ENCODE measurements at regions not wholly inside any gene's neighbourhood (a gene's known extent, or its start where the extent isn't known, plus 50 kb on each side); places are given as distances from the start of the nearest gene placed in this dataset.

GRCh38 chr18:69230204-69230603 is 170.5 kb upstream of the DOK6 start:
- CTCF ChIA-PET = interaction anchor here (0.8 kb wide), 1 partner anchor 16 kb away, joined by 3 read pairs; no protein-coding TSS in a partner anchor
- ATAC-seq = no peak
- DNase-seq = no peak

DNA sequence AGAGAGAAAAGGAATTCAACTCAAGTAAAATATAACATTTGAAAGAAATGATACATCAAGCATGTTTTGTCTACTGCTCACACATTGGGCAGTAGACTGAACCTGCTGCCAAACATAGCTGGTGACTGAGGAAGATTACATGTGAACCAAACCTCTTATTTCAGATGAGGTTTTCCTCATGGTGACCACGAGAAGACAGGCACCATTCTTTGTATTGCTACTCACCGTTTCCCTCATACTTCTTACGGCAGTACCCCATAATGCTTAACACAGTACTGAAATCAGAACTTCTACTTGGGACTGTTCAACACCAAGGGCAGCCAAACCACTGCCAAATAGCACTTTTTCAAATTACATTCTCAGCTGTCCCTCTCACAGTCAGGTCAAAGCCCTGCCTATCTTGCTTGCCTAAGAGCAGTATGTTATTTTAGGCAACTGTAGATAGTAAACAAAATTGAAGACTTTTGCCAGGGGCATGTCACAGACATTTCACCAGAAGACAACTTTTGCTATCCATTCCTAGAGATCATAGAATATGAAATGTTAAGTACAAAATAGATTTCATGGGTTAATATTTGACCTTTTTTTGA is 167.1 kb upstream of the DOK6 start:
- ATAC-seq (no peak), DNase-seq (no peak)
- Mint-ChIP-seq H3K36me3 (no peaks in the 10 kb centered on the region), H3K27ac (no peak overlapping the region), H3K9me3 (ENCODE audit: low read depth) (no peaks in the 10 kb centered on the region), H3K27me3 (no peaks in the 10 kb centered on the region), H3K4me3 (no peak overlapping the region), H3K4me1 (no peaks in the 10 kb centered on the region)
- CTCF ChIA-PET = no interaction called here

More at GRCh38 chr18:69230204-69230603, 170.5 kb upstream of the DOK6 start:
- Mint-ChIP-seq H3K4me1 (no peaks in the 10 kb centered on the region), H3K4me3 (no peak overlapping the region), H3K27me3 (no peaks in the 10 kb centered on the region), H3K27ac (no peak overlapping the region), H3K9me3 (ENCODE audit: low read depth) (no peaks in the 10 kb centered on the region), H3K36me3 (no peaks in the 10 kb centered on the region)

DNA sequence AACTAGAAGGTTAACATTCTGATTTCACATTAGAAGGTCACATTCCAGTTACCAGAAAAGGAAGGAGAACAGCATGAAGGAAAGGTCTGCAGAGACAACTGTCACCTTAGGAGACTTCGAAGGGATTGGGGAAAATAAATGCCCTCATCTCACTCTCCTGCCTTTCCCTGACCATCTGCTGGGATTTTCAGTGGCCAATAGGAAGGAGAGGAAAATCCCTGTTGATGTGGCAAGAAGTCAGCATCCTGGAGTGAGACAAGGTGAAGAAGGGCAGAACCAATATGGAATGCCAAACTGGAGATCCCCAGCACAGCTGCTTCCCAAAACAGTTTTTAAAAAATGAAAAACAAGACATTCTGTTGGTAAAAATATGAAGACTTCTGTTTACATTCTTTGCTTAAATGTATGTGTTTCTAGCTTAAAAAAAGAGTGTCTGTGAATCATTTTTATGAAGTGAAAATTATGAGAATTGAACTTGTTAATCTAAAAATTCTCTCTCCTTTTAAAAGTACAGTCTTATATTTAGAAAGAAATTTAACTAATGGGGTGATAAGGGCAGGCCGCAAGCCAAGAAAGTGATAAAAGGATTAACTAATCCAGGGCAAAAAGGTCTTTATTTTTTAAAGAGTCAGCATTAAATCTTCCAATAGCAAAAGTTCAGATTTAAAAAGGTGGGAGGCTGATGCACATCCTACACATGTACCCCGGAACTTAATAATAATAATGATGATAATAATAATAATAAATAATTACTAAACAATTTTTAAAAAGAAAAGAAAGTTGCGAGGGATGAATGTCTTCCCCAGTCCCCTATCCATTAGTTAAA is 160.6 kb upstream of the DOK6 start:
- no peaks in the 10 kb centered on the region for H3K9me3 Mint-ChIP-seq (ENCODE audit: low read depth)
- ATAC-seq (no peak), DNase-seq (no peak)
- H3K27me3 Mint-ChIP-seq = no peaks in the 10 kb centered on the region
- no peak overlapping the region for H3K27ac Mint-ChIP-seq
- H3K36me3 Mint-ChIP-seq = no peaks in the 10 kb centered on the region
- CTCF ChIA-PET = interaction anchor here (0.6 kb wide), 1 partner anchor 407 kb away, joined by 3 read pairs; no protein-coding TSS in a partner anchor
- H3K4me1 Mint-ChIP-seq = no peaks in the 10 kb centered on the region
- H3K4me3 Mint-ChIP-seq = no peak overlapping the region

DNA sequence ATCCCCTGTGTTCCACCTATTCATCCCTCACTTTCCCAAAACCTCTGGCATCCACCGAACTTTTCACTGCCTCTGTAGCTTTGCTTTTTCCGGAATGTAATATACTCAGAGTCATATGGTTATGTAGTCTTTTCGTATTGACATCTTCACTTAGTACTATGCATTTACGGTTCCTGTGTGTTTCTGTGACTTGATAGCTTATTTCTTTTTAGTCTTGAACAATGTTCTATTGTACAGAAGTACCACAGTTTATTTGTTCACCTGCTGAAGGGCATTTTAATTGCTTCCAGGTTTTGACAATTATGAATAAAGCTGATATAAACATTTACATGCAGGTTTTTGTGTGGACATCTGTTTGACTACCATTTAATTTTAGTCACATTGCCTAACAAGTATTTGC is 154.7 kb upstream of the DOK6 start:
- DNase-seq = no peak
- Mint-ChIP-seq H3K4me3 (no peak overlapping the region), H3K27me3 (no peaks in the 10 kb centered on the region), H3K27ac (no peak overlapping the region), H3K4me1 (no peaks in the 10 kb centered on the region), H3K9me3 (ENCODE audit: low read depth) (no peaks in the 10 kb centered on the region), H3K36me3 (no peaks in the 10 kb centered on the region)
- ATAC-seq = no peak
- CTCF ChIA-PET = interaction anchor here (0.6 to 0.8 kb wide), 2 partner anchors 15 to 1144 kb away, joined by 3 read pairs; no protein-coding TSS in a partner anchor

GRCh38 chr18:69250305-69251151 is 150.2 kb upstream of the DOK6 start:
- Mint-ChIP-seq H3K9me3 (ENCODE audit: low read depth) (no peaks in the 10 kb centered on the region), H3K36me3 (no peaks in the 10 kb centered on the region), H3K4me3 (no peak overlapping the region), H3K27ac (no peak overlapping the region), H3K27me3 (no peaks in the 10 kb centered on the region), H3K4me1 (no peaks in the 10 kb centered on the region)
- DNase-seq = no peak
- no peak for ATAC-seq
- CTCF ChIA-PET = no interaction called here

- CTCF ChIA-PET = no interaction called here
- no peak for ATAC-seq
Measured at GRCh38 chr18:69257861-69258458, 142.7 kb upstream of the DOK6 start.

GRCh38 chr18:69259282-69259681 is 141.4 kb upstream of the DOK6 start:
- Mint-ChIP-seq H3K36me3 (no peaks in the 10 kb centered on the region), H3K27me3 (no peaks in the 10 kb centered on the region), H3K4me1 (no peaks in the 10 kb centered on the region), H3K4me3 (no peak overlapping the region), H3K9me3 (ENCODE audit: low read depth) (no peaks in the 10 kb centered on the region), H3K27ac (no peak overlapping the region)
- CTCF ChIA-PET = no interaction called here
- DNase-seq (no peak), ATAC-seq (no peak)

More at GRCh38 chr18:69257861-69258458, 142.7 kb upstream of the DOK6 start:
- Mint-ChIP-seq H3K27ac (no peak overlapping the region), H3K36me3 (no peaks in the 10 kb centered on the region), H3K4me3 (no peak overlapping the region), H3K27me3 (no peaks in the 10 kb centered on the region), H3K4me1 (no peaks in the 10 kb centered on the region), H3K9me3 (ENCODE audit: low read depth) (no peaks in the 10 kb centered on the region)
- DNase-seq = no peak

DNA sequence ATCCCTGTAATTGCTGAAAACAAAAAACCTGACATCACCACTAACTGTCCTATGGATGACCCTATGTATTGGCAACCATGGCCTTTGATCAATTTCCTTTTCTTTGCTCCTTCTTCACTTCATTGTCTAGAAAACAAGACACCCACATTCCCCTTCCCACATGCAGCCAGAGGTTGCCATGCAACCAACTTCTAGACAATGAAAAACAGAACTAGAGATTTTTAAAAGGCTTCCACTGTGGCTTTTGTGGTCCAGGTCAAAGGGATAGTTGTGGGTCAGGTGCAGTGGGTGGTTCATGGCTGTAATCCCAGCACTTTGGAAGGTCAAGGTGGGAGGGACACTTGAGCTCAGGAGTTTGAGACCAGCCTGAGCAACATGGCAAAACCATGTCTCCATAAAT is 139.3 kb upstream of the DOK6 start:
- H3K9me3 Mint-ChIP-seq (ENCODE audit: low read depth) = no peaks in the 10 kb centered on the region
- ATAC-seq (no peak), DNase-seq (no peak)
- H3K27ac Mint-ChIP-seq = no peak overlapping the region
- H3K36me3 Mint-ChIP-seq = no peaks in the 10 kb centered on the region
- H3K4me3 Mint-ChIP-seq = no peak overlapping the region
- H3K4me1 Mint-ChIP-seq = no peaks in the 10 kb centered on the region
- no peaks in the 10 kb centered on the region for H3K27me3 Mint-ChIP-seq
- CTCF ChIA-PET = no interaction called here

GRCh38 chr18:69265656-69266055 is 135.0 kb upstream of the DOK6 start:
- no peak overlapping the region for H3K27ac Mint-ChIP-seq
- DNase-seq = no peak
- no peaks in the 10 kb centered on the region for H3K4me1 Mint-ChIP-seq
- H3K36me3 Mint-ChIP-seq = no peaks in the 10 kb centered on the region
- no peaks in the 10 kb centered on the region for H3K27me3 Mint-ChIP-seq
- H3K4me3 Mint-ChIP-seq = no peak overlapping the region
- H3K9me3 Mint-ChIP-seq (ENCODE audit: low read depth) = peaks cover 4% of the 10 kb centered on the region
- ATAC-seq = no peak
- CTCF ChIA-PET = no interaction called here

DNA sequence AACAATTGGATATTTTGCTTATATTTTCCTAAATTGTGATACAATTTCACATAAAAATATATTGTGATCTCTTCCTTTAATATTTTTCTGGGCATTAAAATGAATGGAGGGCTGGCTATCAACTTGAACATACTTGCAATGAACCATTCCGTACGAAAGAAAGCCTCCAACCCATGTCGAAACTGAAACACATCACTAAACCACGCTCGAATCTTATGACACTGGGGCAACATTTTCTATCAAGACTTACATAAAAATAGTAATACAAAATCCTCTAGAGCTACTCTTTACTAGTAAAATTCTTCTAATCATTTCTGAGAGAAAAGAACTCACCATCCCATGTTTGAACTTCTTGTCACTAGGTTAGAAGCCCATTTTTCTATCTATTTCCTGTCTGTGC is 132.8 kb upstream of the DOK6 start:
- ATAC-seq = no peak
- DNase-seq = no peak
- Mint-ChIP-seq H3K36me3 (no peaks in the 10 kb centered on the region), H3K4me3 (no peak overlapping the region), H3K9me3 (ENCODE audit: low read depth) (peaks cover 4% of the 10 kb centered on the region), H3K27ac (no peak overlapping the region), H3K27me3 (no peaks in the 10 kb centered on the region), H3K4me1 (no peaks in the 10 kb centered on the region)
- CTCF ChIA-PET = no interaction called here

GRCh38 chr18:69282371-69282770 is 118.3 kb upstream of the DOK6 start:
- DNase-seq (no peak), ATAC-seq (no peak)
- CTCF ChIA-PET = no interaction called here
- Mint-ChIP-seq H3K9me3 (ENCODE audit: low read depth) (no peaks in the 10 kb centered on the region), H3K4me3 (no peak overlapping the region), H3K27me3 (no peaks in the 10 kb centered on the region), H3K27ac (no peak overlapping the region), H3K4me1 (no peaks in the 10 kb centered on the region), H3K36me3 (no peaks in the 10 kb centered on the region)

GRCh38 chr18:69291044-69291443 is 109.6 kb upstream of the DOK6 start:
- Mint-ChIP-seq H3K4me1 (no peaks in the 10 kb centered on the region), H3K9me3 (ENCODE audit: low read depth) (no peaks in the 10 kb centered on the region), H3K36me3 (no peaks in the 10 kb centered on the region), H3K4me3 (no peak overlapping the region), H3K27me3 (no peaks in the 10 kb centered on the region), H3K27ac (no peak overlapping the region)
- CTCF ChIA-PET = no interaction called here
- ATAC-seq = no peak
- no peak for DNase-seq

GRCh38 chr18:69291755-69292154 is 108.9 kb upstream of the DOK6 start:
- CTCF ChIA-PET = no interaction called here
- no peak overlapping the region for H3K4me3 Mint-ChIP-seq
- DNase-seq = no peak
- ATAC-seq = no peak
- H3K9me3 Mint-ChIP-seq (ENCODE audit: low read depth) = no peaks in the 10 kb centered on the region
- no peak overlapping the region for H3K27ac Mint-ChIP-seq
- no peaks in the 10 kb centered on the region for H3K27me3 Mint-ChIP-seq
- H3K4me1 Mint-ChIP-seq = no peaks in the 10 kb centered on the region
- H3K36me3 Mint-ChIP-seq = no peaks in the 10 kb centered on the region
